Fibroblast of pulmonary artery (primary cell): ENCODE measurements at regions not wholly inside any gene's neighbourhood (a gene's known extent, or its start where the extent isn't known, plus 50 kb on each side); places are given as distances from the start of the nearest gene placed in this dataset.

Experiments used
- DNase-seq: peaks from one replicate; pipeline ENCODE4 v3.0.0-alpha.2; 2010; ENCODE audit warnings: low read depth
- H3K4me3 ChIP-seq: replicated peaks from 2 replicates; pipeline ENCODE4 v1.5.1; 2011; ENCODE audit warnings: low read depth, mild to moderate bottlenecking, control low read depth, low read length, moderate library complexity
- CTCF ChIP-seq: IDR thresholded peaks from 2 replicates; pipeline ENCODE4 v1.5.1; 2011; ENCODE audit warnings: mild to moderate bottlenecking, control low read depth, low read length, inconsistent platforms; ENCODE audit errors: missing control alignments

- no peak overlapping the region for H3K4me3 ChIP-seq
- DNase-seq, result peak; percentile 60
- TF ChIP-seq CTCF, result no peak
Measured at GRCh38 chr7:46218461-46219200, 297.6 kb upstream of the IGFBP3 start.

GRCh38 chr7:46215987-46216567 lies 295.0 kb upstream of the IGFBP3 start:
- no peak overlapping the region for H3K4me3 ChIP-seq
- peak; percentile 48 for DNase-seq
- no peak for TF ChIP-seq CTCF

- TF ChIP-seq CTCF, result no peak
- no peak overlapping the region for H3K4me3 ChIP-seq
- no peak for DNase-seq
Measured at GRCh38 chr7:46214526-46214925, 293.5 kb upstream of the IGFBP3 start.

GRCh38 chr7:46213154-46213537 lies 292.1 kb upstream of the IGFBP3 start:
- no peak overlapping the region for H3K4me3 ChIP-seq
- DNase-seq, result no peak
- no peak for TF ChIP-seq CTCF

- no peak for DNase-seq
- no peak for TF ChIP-seq CTCF
- H3K4me3 ChIP-seq, result no peak overlapping the region
Measured at GRCh38 chr7:46212425-46213153, 291.5 kb upstream of the IGFBP3 start.

GRCh38 chr7:46210467-46210866 lies 289.4 kb upstream of the IGFBP3 start:
- no peak for TF ChIP-seq CTCF
- no peak overlapping the region for H3K4me3 ChIP-seq
- DNase-seq, result peak; percentile 23
